Hepatocyte (in vitro differentiated cells): ENCODE measurements at regions not wholly inside any gene's neighbourhood (a gene's known extent, or its start where the extent isn't known, plus 50 kb on each side); places are given as distances from the start of the nearest gene placed in this dataset.

Experiments used
- EZH2 ChIP-seq: fragments of 200-600 bp; sonication (generic); IDR thresholded peaks from 2 replicates; pipeline ENCODE4 v1.6.1; 2016; ENCODE audit warnings: antibody characterized with exemption, mild to moderate bottlenecking, borderline replicate concordance
- TF ChIP-seq, protein P1 (sequence below): fragments of 200-600 bp; sonication (generic); IDR thresholded peaks from 2 replicates; pipeline ENCODE4 v1.5.1; 2016; ENCODE audit warnings: antibody characterized with exemption, mild to moderate bottlenecking; ENCODE audit not compliant: poor library complexity

DNA sequence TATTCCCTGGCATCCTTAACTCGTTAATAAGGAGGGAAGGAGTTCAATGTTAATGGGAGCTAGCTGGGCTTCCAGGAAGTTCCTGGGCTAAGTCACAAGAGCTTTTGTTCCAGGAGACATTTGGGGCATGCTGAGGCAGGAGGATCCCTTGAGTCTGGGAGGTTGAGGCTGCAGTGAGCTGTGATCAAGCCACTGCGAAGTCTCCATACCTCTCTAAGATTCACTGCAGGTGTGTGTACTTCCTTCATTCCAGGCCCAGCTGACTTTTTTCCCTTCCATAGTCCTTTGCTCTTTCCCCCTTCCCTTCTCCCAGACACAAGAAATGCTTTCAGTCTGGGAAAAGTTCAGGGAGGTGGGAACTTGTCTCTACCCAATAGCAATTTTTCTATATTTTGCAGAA lies 489.8 kb downstream of the NPIPA7 start:
- TF ChIP-seq, protein P1, sequence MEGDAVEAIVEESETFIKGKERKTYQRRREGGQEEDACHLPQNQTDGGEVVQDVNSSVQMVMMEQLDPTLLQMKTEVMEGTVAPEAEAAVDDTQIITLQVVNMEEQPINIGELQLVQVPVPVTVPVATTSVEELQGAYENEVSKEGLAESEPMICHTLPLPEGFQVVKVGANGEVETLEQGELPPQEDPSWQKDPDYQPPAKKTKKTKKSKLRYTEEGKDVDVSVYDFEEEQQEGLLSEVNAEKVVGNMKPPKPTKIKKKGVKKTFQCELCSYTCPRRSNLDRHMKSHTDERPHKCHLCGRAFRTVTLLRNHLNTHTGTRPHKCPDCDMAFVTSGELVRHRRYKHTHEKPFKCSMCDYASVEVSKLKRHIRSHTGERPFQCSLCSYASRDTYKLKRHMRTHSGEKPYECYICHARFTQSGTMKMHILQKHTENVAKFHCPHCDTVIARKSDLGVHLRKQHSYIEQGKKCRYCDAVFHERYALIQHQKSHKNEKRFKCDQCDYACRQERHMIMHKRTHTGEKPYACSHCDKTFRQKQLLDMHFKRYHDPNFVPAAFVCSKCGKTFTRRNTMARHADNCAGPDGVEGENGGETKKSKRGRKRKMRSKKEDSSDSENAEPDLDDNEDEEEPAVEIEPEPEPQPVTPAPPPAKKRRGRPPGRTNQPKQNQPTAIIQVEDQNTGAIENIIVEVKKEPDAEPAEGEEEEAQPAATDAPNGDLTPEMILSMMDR: no peak
- TF ChIP-seq EZH2: no peak
